SU-DHL-6 (cell line): ENCODE measurements at regions not wholly inside any gene's neighbourhood (a gene's known extent, or its start where the extent isn't known, plus 50 kb on each side); places are given as distances from the start of the nearest gene placed in this dataset.

Source experiments
- EZH2phosphoT487 ChIP-seq: fragments of 200-600 bp; sonication (generic), shearing (Covaris generic); conservative IDR thresholded peaks from 2 replicates; pipeline ENCODE4 v1.6.1; 2018; ENCODE audit warnings: mild to moderate bottlenecking, antibody characterized with exemption, low read length, moderate library complexity, mixed read lengths
- TF ChIP-seq, protein P1 (sequence below): fragments of 200-600 bp; sonication (generic); IDR thresholded peaks from one replicate; pipeline ENCODE4 v1.5.1; 2017; ENCODE audit warnings: antibody characterized with exemption, mild to moderate bottlenecking, low read length, moderate library complexity; ENCODE audit not compliant: insufficient read depth, poor library complexity, severe bottlenecking

DNA sequence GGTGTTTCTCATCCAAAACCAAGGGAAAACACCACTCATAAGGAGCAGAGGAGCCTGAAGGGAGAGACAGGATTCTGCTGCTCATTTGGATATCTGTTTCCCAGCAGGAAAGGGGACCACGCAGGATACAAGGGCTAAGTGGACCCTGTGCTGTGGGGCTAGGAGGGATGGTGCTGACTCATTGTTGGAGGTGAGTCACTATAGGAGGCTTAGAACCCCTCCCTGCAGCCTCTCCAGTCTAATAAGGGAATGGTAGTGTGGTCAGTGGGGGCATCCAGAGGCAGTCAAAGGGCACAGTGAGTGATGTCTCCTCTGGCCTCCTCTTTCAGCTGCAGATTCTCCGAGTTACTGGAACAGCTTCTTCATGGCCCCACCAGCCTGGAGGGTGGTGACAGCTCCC lies 442.3 kb downstream of the TUBA3C start:
- TF ChIP-seq, protein P1, sequence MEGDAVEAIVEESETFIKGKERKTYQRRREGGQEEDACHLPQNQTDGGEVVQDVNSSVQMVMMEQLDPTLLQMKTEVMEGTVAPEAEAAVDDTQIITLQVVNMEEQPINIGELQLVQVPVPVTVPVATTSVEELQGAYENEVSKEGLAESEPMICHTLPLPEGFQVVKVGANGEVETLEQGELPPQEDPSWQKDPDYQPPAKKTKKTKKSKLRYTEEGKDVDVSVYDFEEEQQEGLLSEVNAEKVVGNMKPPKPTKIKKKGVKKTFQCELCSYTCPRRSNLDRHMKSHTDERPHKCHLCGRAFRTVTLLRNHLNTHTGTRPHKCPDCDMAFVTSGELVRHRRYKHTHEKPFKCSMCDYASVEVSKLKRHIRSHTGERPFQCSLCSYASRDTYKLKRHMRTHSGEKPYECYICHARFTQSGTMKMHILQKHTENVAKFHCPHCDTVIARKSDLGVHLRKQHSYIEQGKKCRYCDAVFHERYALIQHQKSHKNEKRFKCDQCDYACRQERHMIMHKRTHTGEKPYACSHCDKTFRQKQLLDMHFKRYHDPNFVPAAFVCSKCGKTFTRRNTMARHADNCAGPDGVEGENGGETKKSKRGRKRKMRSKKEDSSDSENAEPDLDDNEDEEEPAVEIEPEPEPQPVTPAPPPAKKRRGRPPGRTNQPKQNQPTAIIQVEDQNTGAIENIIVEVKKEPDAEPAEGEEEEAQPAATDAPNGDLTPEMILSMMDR = no peak
- no peak for TF ChIP-seq EZH2phosphoT487
